ENCODE measurements at regions not wholly inside any gene's neighbourhood (a gene's known extent, or its start where the extent isn't known, plus 50 kb on each side); places are given as distances from the start of the nearest gene placed in this dataset.

DNA sequence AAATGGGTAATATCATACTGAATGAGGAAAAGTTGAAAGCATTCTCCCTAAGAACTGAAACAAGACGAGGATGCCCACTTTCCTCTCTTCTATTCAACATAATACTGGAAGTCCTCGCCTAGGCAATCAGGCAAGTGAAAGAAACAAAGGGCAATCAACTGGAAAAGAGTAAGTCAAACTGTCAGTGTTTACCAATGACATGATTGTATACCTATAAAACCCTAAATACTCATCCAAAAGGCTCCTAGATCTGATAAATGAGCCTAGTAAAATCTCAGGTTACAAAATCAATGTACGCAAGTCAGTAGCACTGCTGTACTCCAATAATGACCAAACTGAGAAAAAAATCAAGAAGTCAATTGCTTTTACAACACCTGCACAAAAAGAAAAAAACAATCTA lies 575.8 kb upstream of the PRMT6 start:
- Histone ChIP-seq H3K4me3 (no peak overlapping the region), H3K27ac (no peak overlapping the region)
- DNase-seq (ENCODE audit: low spot score): no peak
- TF ChIP-seq, protein P1, sequence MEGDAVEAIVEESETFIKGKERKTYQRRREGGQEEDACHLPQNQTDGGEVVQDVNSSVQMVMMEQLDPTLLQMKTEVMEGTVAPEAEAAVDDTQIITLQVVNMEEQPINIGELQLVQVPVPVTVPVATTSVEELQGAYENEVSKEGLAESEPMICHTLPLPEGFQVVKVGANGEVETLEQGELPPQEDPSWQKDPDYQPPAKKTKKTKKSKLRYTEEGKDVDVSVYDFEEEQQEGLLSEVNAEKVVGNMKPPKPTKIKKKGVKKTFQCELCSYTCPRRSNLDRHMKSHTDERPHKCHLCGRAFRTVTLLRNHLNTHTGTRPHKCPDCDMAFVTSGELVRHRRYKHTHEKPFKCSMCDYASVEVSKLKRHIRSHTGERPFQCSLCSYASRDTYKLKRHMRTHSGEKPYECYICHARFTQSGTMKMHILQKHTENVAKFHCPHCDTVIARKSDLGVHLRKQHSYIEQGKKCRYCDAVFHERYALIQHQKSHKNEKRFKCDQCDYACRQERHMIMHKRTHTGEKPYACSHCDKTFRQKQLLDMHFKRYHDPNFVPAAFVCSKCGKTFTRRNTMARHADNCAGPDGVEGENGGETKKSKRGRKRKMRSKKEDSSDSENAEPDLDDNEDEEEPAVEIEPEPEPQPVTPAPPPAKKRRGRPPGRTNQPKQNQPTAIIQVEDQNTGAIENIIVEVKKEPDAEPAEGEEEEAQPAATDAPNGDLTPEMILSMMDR (IDR thresholded peaks at IDR 0.05): no peak

DNA sequence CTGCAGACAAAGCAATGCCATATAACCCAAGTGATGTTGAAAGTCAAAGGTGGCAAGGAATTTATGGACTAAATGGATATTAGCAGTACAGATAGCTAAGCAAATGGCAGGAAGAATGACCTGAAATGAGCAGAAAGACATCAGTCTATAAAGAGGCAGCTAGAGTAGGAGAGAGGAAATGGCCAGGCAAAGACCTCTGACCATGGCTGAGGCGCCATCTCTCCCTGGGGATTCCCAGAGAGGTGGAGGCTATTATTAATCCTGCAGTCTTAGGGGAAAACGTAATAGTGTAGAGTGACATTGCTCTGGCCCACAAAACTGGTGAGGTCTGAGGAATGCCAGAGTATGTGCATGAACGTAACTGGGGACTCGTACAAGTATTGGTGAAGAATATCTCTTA lies 563.6 kb upstream of the PRMT6 start:
- DNase-seq (ENCODE audit: low spot score): no peak
- TF ChIP-seq, protein P1 (IDR thresholded peaks at IDR 0.05): no peak
- no peak overlapping the region for H3K27ac ChIP-seq
- H3K4me3 ChIP-seq: no peak overlapping the region

DNA sequence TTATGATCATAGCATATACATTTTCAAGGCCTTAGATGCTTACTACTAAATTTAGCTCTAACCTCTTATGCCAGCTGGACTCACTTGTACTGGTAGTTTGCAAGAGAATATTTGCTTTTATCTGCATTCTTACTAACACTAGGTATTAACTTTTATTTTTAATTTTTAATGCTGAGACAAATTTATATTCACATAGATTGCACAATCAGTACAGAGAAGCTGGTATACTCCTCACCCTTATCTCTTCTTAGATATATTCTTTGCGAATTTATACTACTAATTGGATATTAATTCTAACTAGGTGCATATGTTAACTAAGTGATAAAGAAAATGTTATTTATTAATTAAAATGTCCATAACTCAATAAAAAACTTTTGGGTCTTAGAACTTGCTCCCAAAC lies 561.8 kb upstream of the PRMT6 start:
- no peak for DNase-seq (ENCODE audit: low spot score)
- no peak overlapping the region for H3K4me3 ChIP-seq
- TF ChIP-seq, protein P1 (IDR thresholded peaks at IDR 0.05): no peak
- H3K27ac ChIP-seq: no peak overlapping the region

DNA sequence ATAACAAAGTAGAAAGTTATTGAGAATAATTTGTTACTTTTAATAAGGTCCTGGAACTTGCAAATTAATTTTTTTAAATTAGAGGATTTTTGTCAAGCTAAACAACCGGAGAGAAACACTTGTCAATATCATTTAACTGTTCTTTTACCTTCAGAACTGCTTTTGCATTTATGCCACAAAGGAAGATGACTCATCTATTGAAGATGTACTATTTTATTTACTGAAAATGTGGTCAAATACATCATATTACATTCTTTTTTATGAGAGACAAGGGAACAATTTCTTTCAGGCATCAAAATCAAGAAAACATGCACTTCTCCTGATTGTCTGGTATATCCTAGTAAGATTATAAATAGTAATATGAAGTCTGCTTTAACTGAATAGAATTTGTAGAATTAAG lies 558.2 kb upstream of the PRMT6 start:
- H3K4me3 ChIP-seq: no peak overlapping the region
- no peak overlapping the region for H3K27ac ChIP-seq
- DNase-seq (ENCODE audit: low spot score): no peak
- TF ChIP-seq, protein P1 (IDR thresholded peaks at IDR 0.05): no peak

DNA sequence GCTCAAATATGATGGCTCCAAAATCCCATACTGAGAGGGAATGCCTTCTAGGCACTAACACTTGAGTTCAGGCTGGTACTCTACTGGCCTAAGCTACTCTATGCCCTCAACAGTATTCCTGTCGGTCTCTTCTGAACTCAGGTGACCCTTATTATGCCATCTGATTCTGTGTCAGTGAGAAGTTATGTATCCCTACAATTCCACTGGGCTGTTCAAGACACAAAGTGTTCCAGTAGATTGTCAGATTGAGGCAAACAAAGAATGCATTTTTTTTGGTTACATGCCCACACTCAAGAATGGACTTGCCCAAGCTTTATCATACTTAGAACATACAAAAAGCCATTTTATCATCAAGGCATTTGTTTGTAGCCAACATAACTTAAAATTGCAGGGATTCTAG lies 553.8 kb upstream of the PRMT6 start:
- no peak for DNase-seq (ENCODE audit: low spot score)
- no peak overlapping the region for H3K27ac ChIP-seq
- TF ChIP-seq, protein P1 (IDR thresholded peaks at IDR 0.05): no peak
- no peak overlapping the region for H3K4me3 ChIP-seq

DNA sequence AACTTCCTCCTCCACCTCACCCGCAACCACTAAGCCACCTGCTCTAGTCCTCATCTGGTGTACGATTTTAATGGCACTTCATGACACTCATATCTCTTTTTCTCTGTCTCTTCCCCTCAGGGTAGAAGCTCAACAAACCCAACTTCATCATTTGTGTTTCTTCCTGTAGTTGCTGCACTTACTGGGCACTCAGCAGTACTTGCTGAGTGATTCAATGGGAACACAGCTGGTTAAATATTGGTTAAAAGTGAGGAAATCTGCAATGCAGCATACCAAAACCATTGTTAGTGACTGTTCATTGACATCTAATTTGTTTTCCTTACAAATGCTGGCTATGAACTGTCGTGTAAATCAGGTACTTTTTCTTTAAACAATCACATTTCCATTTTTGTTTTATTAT lies 541.1 kb upstream of the PRMT6 start:
- TF ChIP-seq, protein P1 (IDR thresholded peaks at IDR 0.05): no peak
- Histone ChIP-seq H3K4me3 (no peak overlapping the region), H3K27ac (no peak overlapping the region)
- DNase-seq (ENCODE audit: low spot score): no peak

DNA sequence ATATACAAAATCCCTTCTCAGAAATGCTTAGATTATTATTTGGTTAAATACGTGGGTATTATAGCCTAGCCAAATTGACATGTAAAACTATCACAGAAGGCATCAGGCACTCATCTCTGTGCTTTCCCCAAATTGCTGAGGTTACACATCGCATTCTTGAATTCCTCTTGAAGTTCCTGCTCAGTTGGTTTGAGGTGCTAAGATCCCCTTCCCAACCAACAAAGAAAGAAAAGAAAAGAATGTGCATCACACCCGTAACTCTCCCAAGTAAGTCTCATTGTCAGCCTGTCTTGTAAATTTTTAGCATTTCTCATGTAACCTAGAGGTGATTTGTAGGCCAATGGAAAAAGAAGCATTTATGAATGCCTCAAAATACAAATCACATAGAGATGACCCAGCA lies 539.2 kb upstream of the PRMT6 start:
- TF ChIP-seq, protein P1 (IDR thresholded peaks at IDR 0.05): no peak
- Histone ChIP-seq H3K27ac (no peak overlapping the region), H3K4me3 (no peak overlapping the region)
- no peak for DNase-seq (ENCODE audit: low spot score)

All from coronary artery (tissue), 2 donors.